Transverse colon (tissue), 3 donors: ENCODE measurements at regions not wholly inside any gene's neighbourhood (a gene's known extent, or its start where the extent isn't known, plus 50 kb on each side); places are given as distances from the start of the nearest gene placed in this dataset.

ENCODE experiments used
- POLR2A ChIP-seq: fragments of 450-650 bp; IDR thresholded peaks from one replicate; pipeline ENCODE4 v1.6.1; 2016; ENCODE audit warnings: antibody characterized with exemption, mild to moderate bottlenecking, moderate library complexity
- TF ChIP-seq, protein P1 (sequence below), 5 experiments: fragments of 200-600 bp in 3 of 5; fragments of 450-650 bp in 2 of 5; sonication (generic) in 3 of 5; IDR thresholded peaks; 1 replicate in 2 of 5; 2 replicates in 3 of 5; pipeline ENCODE4 v1.5.1; 2016 to 2017; ENCODE audit warnings: antibody characterized with exemption in 5 of 5, inconsistent platforms in 3 of 5, mild to moderate bottlenecking in 2 of 5, moderate library complexity in 1 of 5

DNA sequence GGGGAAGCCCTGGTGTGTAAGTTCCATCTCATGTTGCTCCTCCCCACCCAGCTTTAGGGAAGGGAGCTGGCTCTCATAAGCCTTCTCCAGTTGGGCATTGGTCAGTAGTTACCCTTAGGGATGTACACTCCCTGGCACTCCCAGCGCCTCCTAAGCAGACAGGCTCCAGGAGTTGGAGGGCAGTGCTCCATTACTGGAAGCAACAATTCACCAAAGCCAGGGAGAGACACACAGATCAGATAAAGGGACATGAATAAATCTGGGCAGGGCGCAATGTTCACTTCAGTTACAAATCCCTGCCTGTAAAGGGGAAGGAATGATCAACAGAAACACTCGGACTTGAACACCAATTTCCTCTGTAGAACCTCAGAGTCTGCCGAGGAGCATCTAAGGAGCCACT, 169.1 kb upstream of the CTNNB1 start:
- TF ChIP-seq, protein P1, sequence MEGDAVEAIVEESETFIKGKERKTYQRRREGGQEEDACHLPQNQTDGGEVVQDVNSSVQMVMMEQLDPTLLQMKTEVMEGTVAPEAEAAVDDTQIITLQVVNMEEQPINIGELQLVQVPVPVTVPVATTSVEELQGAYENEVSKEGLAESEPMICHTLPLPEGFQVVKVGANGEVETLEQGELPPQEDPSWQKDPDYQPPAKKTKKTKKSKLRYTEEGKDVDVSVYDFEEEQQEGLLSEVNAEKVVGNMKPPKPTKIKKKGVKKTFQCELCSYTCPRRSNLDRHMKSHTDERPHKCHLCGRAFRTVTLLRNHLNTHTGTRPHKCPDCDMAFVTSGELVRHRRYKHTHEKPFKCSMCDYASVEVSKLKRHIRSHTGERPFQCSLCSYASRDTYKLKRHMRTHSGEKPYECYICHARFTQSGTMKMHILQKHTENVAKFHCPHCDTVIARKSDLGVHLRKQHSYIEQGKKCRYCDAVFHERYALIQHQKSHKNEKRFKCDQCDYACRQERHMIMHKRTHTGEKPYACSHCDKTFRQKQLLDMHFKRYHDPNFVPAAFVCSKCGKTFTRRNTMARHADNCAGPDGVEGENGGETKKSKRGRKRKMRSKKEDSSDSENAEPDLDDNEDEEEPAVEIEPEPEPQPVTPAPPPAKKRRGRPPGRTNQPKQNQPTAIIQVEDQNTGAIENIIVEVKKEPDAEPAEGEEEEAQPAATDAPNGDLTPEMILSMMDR (IDR thresholded peaks at IDR 0.05), result no peak
- no peak for TF ChIP-seq POLR2A
